Stimulated activated CD4-positive, alpha-beta T cell treated with anti-CD3 and anti-CD28 coated beads, Interleukin-15, amount 100 ng/mL, for 24 hours (primary cell): ENCODE measurements at regions not wholly inside any gene's neighbourhood (a gene's known extent, or its start where the extent isn't known, plus 50 kb on each side); places are given as distances from the start of the nearest gene placed in this dataset.

Source experiments
- DNase-seq: peaks from one replicate; pipeline ENCODE4 v3.0.0-alpha.2; 2020

DNA sequence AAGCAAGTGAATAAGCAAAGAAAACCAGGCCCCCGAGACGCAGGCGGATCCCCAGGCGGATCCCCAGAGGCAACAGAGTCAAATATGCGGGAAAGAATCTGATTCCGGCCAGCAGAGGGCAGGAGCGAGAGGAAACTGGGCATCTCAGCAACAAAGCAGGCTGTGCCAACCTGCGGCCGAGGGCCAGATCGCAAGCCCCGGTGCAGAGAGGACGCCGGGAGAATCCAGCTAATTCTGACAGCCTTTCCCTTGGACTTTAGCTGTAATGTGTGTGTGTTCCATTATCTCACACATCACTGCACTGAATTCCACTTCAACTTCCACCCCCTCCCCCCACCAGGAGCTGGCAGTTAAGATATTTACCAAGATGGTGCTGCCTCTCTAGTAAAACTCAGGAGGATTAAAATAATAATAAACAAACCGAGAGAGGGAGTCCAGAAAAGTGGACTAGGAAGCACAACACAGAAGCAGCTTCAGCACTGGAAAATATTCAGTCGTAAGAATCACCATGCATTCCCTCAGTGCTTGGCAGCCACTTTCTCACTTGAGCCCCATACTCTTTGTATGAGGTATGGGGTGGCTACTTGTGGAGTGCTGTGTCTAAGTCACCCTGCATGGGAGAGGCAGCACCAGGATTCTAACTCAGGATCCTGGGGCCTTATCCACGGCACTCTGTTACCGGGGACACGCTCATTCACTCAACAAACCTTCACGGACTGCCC is 66.2 kb upstream of the SNX9 start:
- peak; percentile 88 for DNase-seq

DNA sequence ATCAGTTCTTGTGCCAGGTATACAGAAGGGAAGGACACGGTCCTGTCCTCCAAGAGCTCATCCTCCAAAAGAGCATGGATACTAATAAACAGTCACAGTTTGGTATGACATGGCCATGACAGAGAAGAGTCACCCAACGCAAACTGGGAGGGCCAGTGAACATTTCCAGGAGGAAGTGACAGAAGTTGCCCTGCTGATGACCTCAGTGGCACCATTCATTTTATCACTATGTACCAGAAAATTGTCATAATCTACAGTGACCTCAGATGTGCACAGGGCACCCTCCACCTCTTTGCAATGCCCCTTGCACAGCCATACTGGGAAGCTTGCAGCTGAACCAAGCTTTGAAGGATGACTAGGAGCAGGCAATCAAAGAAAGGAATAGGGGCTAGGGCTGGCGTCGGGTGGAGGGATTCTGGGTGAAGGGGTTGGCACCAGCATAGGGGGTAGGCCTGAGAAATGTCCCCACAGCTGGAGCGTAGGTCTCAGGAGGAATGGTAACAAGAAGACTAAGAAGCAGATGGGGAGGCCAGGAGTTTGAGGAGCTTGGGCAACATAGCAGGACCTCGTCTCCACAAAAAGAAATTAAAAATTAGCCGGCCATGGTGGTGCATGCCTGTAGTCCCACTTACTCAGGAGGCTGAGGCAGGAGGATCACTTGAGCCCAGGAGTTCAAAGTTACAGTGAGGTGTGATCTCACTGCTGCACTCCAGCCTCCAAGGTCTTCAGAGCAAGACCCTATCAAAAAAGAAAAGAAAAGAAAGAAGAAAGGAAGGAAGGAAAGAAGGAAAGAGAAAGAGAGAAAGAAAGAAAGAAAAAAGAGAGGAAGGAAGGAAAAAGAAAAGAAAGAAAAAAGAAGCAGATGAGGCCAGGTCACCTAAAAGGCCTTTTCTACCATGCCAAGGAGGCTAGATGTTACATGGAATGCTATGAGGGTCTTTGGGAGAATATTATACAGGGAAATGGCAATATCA is 65.3 kb upstream of the SNX9 start:
- DNase-seq, result no peak

- DNase-seq, result no peak
These were observed 64.5 kb upstream of the SNX9 start for GRCh38 chr6:157758516-157759023.

GRCh38 chr6:157759028-157759427 is 64.0 kb upstream of the SNX9 start:
- no peak for DNase-seq

DNA sequence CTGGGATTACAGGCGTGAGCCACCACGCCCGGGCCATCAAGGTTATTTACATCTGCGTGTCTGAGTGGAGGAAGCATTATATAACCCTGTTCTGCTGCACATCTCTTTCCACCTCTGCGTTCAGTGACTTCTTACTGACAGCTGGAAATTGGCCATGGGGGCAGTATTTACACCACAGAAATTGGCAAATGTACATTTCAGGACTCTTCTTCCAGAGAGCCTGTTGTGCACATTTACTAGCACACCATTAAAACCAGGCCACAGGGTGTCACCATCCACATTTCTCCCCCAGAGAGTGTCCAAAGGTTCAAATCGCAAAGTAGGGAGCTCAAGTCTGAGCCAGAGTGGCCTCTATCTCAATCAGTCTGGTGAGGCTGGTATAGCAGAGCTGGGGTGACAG is 62.9 kb upstream of the SNX9 start:
- no peak for DNase-seq

GRCh38 chr6:157760589-157761330 is 62.3 kb upstream of the SNX9 start:
- no peak for DNase-seq

DNA sequence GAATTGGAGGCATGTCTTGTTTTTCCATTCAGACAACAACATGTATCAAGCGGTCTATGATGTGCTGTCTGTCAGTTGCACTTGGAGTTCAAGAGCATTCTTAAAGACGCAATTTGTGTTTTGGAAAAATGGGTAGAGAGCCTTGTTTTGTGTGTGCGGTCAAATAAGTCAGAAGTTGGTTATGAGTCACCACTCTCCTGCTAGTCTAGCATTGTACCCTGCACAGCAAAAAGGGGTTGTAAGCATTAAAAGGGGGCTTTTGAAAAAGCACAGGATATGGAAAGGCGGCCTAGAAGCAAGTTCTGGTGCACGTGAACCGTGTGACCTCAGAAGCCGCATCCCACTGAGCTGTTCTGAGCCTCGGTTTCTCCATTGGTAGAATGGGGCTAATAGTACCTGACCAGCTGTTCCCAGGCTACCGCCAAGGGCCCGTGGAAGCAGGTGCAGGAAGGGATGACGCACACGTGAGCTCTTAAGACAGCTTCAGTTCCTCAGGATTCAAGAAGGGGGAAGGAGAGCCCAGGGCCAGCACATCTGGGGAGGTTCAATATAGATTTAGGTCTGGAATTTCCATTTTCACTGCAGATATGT is 61.6 kb upstream of the SNX9 start:
- peak; percentile 42 for DNase-seq

- no peak for DNase-seq
These were observed 61.1 kb upstream of the SNX9 start for GRCh38 chr6:157761926-157762325.

- DNase-seq, result no peak
These were observed 60.4 kb upstream of the SNX9 start for GRCh38 chr6:157762636-157763035.

DNA sequence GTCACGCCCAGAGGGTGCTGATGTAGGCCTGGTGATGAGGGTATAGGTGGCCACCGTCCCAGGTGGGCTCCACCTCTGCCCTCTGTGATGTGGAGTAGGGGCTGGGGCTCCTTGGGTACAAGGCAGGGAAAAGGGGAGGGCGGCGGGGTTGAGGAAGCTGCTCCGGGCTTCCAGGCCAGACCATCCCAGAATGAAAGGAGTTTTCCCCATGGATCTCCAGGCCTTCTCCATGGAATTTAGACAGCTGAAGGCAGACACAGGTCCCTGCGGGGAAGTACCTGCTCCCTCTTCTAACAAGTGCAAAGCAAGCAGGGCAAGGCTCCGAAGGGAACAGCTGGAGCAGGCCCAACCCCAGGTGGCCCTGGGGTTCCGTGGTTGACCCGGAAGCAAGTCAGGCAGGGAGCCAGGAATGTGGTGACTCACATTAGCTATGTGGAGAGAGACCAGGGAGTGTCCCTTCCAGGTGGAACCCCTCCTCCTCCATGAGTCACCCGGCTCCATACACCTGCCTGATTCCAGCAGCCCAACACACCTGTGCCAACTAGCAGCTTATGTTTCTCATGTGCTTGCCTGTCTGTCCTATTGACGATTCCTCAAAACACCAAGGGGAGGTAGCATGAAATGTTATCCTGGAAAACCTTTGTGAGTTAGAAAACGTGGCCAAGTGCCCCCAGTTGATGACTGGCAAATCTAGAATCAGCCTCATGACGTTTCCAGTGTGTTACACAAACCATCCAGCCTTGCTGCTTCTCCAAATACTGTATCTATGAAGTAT is 59.7 kb upstream of the SNX9 start:
- DNase-seq, result no peak

GRCh38 chr6:157763904-157764177 is 59.2 kb upstream of the SNX9 start:
- no peak for DNase-seq

- DNase-seq, result peak; percentile 91
These were observed 58.6 kb upstream of the SNX9 start for GRCh38 chr6:157764178-157765068.

DNA sequence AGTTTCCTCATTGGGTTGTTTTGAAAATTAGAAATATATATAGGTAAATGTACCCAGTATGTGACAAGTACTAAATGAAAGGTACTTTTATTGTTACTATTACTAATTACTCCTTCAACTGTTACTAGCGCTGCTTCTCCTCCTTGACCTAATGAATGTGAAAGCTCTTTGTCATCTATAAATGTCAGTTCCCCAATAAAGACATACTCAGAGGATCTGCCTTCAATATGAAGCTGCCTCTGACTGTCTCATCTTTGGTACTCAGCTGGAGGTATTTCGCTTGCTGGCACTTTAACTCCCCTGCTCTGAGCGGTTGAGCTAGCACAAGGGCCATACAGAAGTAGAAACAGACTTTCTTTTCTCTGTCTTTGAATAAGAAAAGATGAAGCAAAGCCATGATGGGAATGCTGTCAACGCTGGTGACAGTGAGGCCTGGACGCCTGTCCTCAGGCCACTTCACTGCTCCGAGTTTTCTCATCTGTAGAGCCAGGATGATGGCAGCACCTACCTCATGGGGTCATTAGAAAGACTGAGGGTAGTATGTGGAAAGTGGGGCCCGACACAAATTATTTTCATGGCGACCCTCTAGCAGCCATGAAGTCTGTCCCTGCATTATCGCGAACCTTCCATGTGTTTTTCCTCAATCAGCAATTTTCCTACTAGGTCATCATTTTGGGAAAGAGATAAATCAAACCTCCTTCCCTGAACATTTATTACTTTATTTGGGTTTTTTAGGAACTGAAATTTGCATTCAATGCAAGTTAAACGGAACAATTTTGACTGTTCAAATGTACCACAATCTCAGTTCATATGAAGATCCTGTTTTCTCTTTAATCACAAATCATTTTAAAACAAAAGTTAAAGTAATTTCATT is 55.9 kb upstream of the SNX9 start:
- no peak for DNase-seq

GRCh38 chr6:157767775-157768156 is 55.3 kb upstream of the SNX9 start:
- no peak for DNase-seq

- no peak for DNase-seq
These were observed 54.7 kb upstream of the SNX9 start for GRCh38 chr6:157768304-157768703.

GRCh38 chr6:157768863-157769551 is 54.0 kb upstream of the SNX9 start:
- peak; percentile 40 for DNase-seq

DNA sequence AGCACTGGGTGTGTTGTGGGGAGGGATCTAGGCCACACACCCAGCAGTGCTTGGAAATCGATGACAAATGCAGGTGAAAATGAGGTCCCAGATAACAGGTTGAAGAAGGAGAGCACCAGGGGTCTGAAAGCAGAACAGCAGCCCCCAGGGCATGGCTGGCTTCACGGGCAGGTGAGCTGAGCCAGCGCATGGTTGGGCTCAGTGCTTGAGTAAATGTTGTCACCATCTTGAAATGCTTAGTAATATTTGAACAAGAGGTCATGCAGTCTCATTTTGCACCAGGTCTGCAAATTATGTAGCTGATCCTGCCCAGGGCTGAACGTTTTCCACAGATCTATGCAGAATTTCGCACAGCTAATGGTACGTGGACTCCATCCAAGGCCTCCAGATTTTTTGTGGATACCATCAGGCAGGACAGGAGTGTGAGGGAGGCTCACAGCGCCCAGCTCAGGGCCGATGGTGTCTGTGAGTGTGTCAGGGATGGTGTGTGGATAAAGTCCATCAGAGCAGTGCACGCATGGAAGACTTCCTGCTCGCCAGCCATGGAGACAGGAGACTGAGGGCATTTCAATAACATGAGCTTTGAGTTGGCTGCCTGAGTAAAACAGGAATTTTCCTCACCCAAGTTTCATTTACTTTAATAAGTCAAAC is 53.1 kb upstream of the SNX9 start:
- DNase-seq, result no peak

DNA sequence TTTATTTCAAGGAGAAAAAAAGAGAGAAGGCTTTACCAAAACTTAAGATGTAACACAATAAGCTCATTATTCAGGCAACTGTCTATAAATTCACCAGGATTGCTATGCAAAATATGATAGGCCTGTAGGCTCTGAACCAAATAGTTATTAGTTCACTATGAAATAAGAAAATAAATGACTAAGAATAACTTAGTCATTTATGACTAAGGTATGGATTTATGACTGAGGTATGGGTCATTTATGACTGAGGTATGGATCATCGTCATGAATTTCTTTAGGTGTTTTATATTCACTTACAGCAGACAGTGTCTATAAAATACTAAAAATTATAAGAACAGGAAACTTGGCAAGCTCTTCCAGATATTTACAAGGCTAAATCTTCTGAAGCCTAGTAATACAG is 52.1 kb upstream of the SNX9 start:
- DNase-seq, result no peak

- no peak for DNase-seq
These were observed 50.2 kb upstream of the SNX9 start for GRCh38 chr6:157772820-157773219.
